PC-9 (cell line): ENCODE measurements at regions not wholly inside any gene's neighbourhood (a gene's known extent, or its start where the extent isn't known, plus 50 kb on each side); places are given as distances from the start of the nearest gene placed in this dataset.

Source experiments
- EZH2 ChIP-seq: fragments of 200-600 bp; sonication (generic); IDR thresholded peaks from 2 replicates; pipeline ENCODE4 v1.8.0; 2017; ENCODE audit warnings: antibody characterized with exemption, low read depth
- TF ChIP-seq, protein P1 (sequence below): fragments of 200-600 bp; sonication (generic); conservative IDR thresholded peaks from 2 replicates; pipeline ENCODE4 v1.6.1; 2017; ENCODE audit warnings: mixed run types, antibody characterized with exemption, mild to moderate bottlenecking, moderate library complexity

DNA sequence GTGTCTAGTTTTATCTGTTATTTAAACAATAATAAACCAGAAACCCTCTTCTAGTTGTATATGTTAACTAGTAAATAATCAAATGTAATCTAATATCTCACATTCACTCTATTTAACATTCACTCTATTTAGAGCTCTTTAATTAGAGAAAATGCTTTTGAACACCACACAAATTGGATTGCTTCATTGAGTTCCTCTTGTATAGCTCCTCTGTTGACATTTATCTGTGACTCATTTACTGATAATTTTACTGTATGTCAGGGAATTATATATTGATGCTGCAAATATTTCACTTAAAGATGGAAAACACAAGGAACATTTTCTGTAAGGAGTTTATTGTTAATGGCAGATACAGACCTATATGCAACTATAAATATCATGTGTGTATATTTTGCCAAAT, 594.6 kb downstream of the COL12A1 start:
- TF ChIP-seq, protein P1, sequence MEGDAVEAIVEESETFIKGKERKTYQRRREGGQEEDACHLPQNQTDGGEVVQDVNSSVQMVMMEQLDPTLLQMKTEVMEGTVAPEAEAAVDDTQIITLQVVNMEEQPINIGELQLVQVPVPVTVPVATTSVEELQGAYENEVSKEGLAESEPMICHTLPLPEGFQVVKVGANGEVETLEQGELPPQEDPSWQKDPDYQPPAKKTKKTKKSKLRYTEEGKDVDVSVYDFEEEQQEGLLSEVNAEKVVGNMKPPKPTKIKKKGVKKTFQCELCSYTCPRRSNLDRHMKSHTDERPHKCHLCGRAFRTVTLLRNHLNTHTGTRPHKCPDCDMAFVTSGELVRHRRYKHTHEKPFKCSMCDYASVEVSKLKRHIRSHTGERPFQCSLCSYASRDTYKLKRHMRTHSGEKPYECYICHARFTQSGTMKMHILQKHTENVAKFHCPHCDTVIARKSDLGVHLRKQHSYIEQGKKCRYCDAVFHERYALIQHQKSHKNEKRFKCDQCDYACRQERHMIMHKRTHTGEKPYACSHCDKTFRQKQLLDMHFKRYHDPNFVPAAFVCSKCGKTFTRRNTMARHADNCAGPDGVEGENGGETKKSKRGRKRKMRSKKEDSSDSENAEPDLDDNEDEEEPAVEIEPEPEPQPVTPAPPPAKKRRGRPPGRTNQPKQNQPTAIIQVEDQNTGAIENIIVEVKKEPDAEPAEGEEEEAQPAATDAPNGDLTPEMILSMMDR, result no peak
- TF ChIP-seq EZH2, result no peak
